BLaER1 (cell line): ENCODE measurements at regions not wholly inside any gene's neighbourhood (a gene's known extent, or its start where the extent isn't known, plus 50 kb on each side); places are given as distances from the start of the nearest gene placed in this dataset.
A peak's percentile ranks its signal among the peaks of the same experiment; 100 is the strongest.
"Not testable (repeated sequence)": the region's sequence is repeated elsewhere in the genome, so short reads cannot be mapped to it uniquely, and the experiment has no call there.

Experiments
- H3K27ac ChIP-seq: shearing (Covaris generic); formaldehyde crosslinking; 2 replicates; pipeline ENCODE4 v1.8.1; 2022
- H3K27me3 ChIP-seq: shearing (Covaris generic); formaldehyde crosslinking; 2 replicates; pipeline ENCODE4 v1.8.1; 2022
- H3K36me3 ChIP-seq: shearing (Covaris generic); formaldehyde crosslinking; 2 replicates; pipeline ENCODE4 v1.8.1; 2022
- H3K4me1 ChIP-seq: shearing (Covaris generic); formaldehyde crosslinking; 2 replicates; pipeline ENCODE4 v1.8.1; 2022
- H3K4me2 ChIP-seq: shearing (Covaris generic); formaldehyde crosslinking; 2 replicates; pipeline ENCODE4 v1.8.1; 2022
- H3K4me3 ChIP-seq: shearing (Covaris generic); formaldehyde crosslinking; 2 replicates; pipeline ENCODE4 v1.8.1; 2022
- H3K9ac ChIP-seq: shearing (Covaris generic); formaldehyde crosslinking; 2 replicates; pipeline ENCODE4 v1.8.1; 2022
- H3K9me3 ChIP-seq: shearing (Covaris generic); formaldehyde crosslinking; 2 replicates; pipeline ENCODE4 v1.8.1; 2022
- H4K20me1 ChIP-seq: shearing (Covaris generic); formaldehyde crosslinking; 2 replicates; pipeline ENCODE4 v1.8.1; 2022
- Cebpa-rat ChIP-seq: shearing (Covaris generic); IDR thresholded peaks from 2 replicates; pipeline ENCODE4 v1.8.1; 2022

DNA sequence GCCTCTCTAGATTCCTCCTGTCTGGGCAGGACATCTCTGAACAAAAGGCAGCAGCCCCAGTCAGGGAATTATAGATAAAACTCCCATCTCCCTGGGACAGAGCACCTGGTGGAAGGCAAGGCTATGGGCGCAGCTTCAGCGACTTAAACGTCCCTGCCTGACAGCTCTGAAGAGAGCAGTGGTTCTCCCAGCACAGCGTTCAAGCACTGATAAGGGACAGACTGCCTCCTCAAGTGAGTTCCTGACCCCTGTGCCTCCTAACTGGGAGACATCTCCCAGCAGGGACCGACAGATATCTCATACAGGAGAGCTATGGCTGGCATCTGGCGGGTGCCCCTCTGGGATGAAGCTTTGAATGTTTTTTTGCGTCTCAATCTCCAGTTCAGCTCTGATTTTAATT, 262.2 kb downstream of the PARM1 start:
- H3K36me3 ChIP-seq = no peaks in the 10 kb centered on the region
- H3K9ac ChIP-seq = no peak overlapping the region
- TF ChIP-seq Cebpa-rat = no peak
- H3K27me3 ChIP-seq = no peaks in the 10 kb centered on the region
- H4K20me1 ChIP-seq = no peaks in the 10 kb centered on the region
- H3K27ac ChIP-seq = no peak overlapping the region
- H3K9me3 ChIP-seq = peaks cover 23% of the 10 kb centered on the region; the same call in 1 of the 2 replicates
- no peak overlapping the region for H3K4me3 ChIP-seq
- no peaks in the 10 kb centered on the region for H3K4me1 ChIP-seq
- no peak overlapping the region for H3K4me2 ChIP-seq

DNA sequence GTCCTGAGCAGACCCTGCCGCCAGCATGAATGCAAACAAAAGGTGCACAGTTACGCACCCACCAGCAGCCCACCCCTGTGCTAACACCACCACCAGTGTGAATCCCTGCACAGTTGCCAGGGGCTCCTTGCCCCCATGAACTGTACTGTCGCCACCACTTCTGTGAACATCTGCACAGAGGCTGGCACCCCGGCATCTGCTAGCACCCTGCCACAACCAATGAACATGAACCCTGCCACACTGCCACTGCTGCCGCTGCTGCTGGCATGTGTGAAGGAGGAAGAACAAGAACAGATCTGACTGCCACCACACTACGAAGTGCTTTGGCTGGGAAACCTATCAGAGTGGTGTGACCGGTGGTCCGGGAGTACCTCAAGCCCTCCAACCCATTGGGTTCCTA, 261.3 kb downstream of the PARM1 start:
- Histone ChIP-seq H3K27me3 (no peaks in the 10 kb centered on the region), H3K4me3 (no peak overlapping the region), H3K27ac (no peak overlapping the region), H3K9ac (no peak overlapping the region), H4K20me1 (no peaks in the 10 kb centered on the region), H3K4me2 (no peak overlapping the region), H3K9me3 (peaks cover 23% of the 10 kb centered on the region; the same call in 1 of the 2 replicates), H3K36me3 (no peaks in the 10 kb centered on the region), H3K4me1 (no peaks in the 10 kb centered on the region)
- no peak for TF ChIP-seq Cebpa-rat

DNA sequence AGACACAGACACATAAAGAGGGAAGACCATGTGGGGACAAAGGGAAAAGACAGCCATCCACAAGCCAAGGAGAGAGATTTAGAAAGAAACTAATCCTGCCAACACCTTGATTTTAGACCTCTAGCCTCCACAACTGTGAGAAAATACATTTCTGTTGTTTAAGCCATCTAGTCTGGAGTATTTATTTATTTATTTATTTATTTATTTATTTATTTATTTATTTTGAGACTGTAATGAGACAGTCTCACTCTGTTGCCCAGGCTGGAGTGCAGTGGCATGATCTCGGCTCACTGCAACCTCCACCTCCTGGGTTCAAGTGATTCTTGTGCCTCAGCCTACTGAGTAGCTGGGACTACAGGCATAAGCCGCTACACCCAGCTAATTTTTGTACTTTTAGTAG, 259.3 kb downstream of the PARM1 start:
- not testable (repeated sequence) for H3K4me2 ChIP-seq, H3K27me3 ChIP-seq, H3K36me3 ChIP-seq, H4K20me1 ChIP-seq, H3K9me3 ChIP-seq, H3K27ac ChIP-seq, H3K9ac ChIP-seq, H3K4me3 ChIP-seq, H3K4me1 ChIP-seq

DNA sequence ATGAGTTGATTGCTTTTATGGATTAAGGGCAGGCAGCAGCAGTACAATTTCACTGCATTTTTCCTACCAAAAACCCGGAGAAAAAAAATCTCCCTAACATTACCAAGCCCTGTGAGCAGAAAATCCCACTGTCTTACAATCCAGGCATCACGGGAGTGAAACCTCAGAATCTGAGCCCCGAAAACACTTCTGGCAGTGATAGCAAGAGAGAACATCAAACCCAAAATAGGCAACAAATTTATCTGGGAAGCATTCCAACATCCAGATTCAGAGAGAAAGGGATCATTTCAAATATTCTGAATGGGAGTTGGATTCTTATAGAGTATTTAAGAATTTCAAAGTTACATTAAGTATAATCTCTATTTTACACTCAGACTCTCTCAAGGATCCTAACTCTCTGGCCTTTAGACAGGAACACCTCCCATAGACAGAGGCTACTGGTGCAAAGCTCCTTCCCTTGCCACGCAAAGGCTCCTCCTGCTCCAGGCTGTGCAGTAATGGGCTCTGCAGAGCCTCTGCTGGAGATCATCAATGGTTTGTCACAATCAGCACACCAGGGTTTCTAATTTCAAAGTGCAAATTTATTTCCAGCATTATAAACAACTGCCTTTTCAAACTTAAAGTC, 256.9 kb downstream of the PARM1 start:
- H4K20me1 ChIP-seq = no peaks in the 10 kb centered on the region
- H3K4me3 ChIP-seq = no peak overlapping the region
- no peaks in the 10 kb centered on the region for H3K27me3 ChIP-seq
- no peak overlapping the region for H3K9ac ChIP-seq
- H3K9me3 ChIP-seq = no peaks in the 10 kb centered on the region
- H3K27ac ChIP-seq = no peak overlapping the region
- TF ChIP-seq Cebpa-rat = no peak
- no peaks in the 10 kb centered on the region for H3K36me3 ChIP-seq
- H3K4me1 ChIP-seq = no peaks in the 10 kb centered on the region
- H3K4me2 ChIP-seq = no peak overlapping the region

DNA sequence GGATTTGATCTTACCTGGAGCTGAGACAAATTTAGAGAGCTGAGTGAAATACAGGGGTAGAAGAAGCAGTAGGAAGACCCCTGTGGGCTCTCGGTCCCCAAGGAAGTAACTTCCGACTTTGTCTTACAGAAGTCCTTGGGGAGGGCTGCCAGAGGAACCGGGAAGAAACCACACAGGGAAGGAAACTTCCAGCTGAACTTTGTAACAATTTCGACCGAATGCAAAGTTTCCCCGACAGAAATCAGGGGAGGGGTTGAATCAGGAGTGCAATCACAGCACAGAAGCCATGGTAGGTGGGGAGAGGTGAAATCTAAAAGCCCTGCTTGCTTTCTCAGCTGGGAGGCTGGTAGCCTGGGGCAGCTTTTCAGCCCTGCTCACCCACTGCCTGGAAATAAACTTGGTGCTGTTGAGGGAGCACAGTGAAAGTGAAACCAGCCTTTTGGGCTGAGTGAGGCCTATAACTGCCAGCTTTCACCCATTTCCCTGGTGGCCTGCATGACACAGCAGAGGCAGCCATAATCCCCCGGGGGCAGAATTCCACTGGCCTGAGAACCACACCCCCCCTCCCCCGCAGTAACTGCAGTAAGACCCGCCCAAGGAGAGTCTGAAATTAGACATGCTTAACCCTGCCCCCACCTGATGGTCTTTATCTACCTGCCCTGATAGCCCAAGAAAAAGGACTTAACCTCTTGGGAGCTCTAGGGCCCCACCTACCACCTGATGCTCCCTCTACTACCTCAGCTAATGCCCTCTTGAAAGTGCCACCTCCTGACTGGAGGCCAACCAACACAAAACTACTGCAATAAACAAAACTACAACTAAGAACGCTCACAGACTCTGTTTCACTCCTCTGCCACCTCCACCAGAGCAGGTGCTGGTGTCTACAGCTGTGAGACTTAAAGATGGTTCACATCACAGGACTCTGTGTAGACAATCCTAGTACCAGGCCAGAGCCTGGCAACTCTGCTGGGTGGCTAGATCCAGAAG, 248.2 kb downstream of the PARM1 start:
- TF ChIP-seq Cebpa-rat = no peak
- Histone ChIP-seq H3K4me1 (peaks cover 21% of the 10 kb centered on the region), H3K9me3 (peaks cover 16% of the 10 kb centered on the region; the same call in 1 of the 2 replicates), H3K27me3 (no peaks in the 10 kb centered on the region), H3K4me3 (peak overlapping the region; percentile 56), H3K4me2 (peak overlapping the region; percentile 89), H3K36me3 (no peaks in the 10 kb centered on the region), H3K27ac (peak overlapping the region; percentile 84), H3K9ac (peak overlapping the region; percentile 68), H4K20me1 (no peaks in the 10 kb centered on the region)

DNA sequence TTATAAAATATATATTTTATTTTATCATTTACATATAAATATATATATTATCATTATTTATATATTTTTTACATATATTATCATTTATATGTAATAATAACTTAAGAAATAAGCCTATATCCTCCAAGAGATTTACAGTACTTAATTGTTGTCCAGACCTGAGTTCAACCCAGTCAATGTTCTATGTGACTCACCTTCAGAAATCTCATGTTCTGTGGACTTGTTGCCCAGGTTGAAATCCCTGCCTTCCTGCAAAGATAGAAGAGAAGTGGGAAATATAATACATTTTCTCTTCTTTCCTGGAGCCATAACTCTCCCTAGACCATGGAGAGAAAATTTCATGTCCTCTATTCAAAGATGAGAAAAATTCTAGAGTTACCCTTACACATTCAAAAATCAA, 247.3 kb downstream of the PARM1 start:
- H3K4me1 ChIP-seq = peaks cover 21% of the 10 kb centered on the region
- H4K20me1 ChIP-seq = no peaks in the 10 kb centered on the region
- H3K27ac ChIP-seq = peak overlapping the region; percentile 84
- peak overlapping the region; percentile 56; the same call in 1 of the 2 replicates for H3K4me3 ChIP-seq
- no peaks in the 10 kb centered on the region for H3K36me3 ChIP-seq
- peak overlapping the region; percentile 68 for H3K9ac ChIP-seq
- no peak for TF ChIP-seq Cebpa-rat
- H3K27me3 ChIP-seq = no peaks in the 10 kb centered on the region
- peaks cover 16% of the 10 kb centered on the region; the same call in 1 of the 2 replicates for H3K9me3 ChIP-seq
- peak overlapping the region; percentile 89 for H3K4me2 ChIP-seq

DNA sequence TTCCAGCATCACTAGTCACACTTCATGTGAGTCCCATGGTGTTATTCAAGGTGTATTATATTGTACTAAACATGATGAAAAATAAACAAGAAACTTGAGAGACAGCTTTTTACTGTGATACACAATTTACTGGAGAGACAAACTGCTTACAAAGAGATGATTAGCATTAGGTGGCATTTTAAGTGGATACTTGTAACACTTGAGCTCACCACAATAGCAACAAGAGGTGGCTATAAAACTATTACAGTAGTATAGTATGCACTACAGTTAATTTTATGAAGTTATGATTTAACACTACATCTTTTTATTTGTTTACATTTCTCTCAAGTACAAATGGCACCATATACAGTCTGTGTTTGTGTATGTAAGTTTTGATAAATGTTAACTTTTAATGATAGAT, 246.6 kb downstream of the PARM1 start:
- H3K36me3 ChIP-seq = no peaks in the 10 kb centered on the region
- H3K27me3 ChIP-seq = no peaks in the 10 kb centered on the region
- H3K9me3 ChIP-seq = peaks cover 16% of the 10 kb centered on the region; the same call in 1 of the 2 replicates
- H3K9ac ChIP-seq = no peak overlapping the region
- no peak overlapping the region for H3K27ac ChIP-seq
- no peaks in the 10 kb centered on the region for H4K20me1 ChIP-seq
- TF ChIP-seq Cebpa-rat = no peak
- no peak overlapping the region for H3K4me2 ChIP-seq
- peaks cover 21% of the 10 kb centered on the region for H3K4me1 ChIP-seq
- no peak overlapping the region for H3K4me3 ChIP-seq

DNA sequence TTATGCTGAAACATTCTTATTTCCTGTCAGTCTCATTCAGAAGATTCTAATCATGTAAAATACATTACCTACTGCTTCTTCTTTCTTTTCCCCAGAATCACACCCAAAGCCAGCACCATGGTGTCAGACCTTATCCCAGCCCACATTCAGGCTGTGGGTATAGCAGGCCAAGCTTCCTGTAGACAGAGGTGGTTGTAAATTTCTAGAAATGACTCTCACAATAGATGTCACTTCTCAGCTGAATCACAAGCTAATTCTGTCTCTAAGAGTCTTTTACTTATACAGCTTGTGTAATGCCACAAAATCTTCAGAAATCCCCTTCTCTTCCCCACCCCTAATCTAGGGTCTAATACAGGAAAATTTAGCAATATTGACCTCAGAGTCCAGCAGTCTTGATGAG, 239.6 kb downstream of the PARM1 start:
- no peak for TF ChIP-seq Cebpa-rat
- H3K4me3 ChIP-seq = no peak overlapping the region
- no peaks in the 10 kb centered on the region for H3K27me3 ChIP-seq
- H3K4me1 ChIP-seq = no peaks in the 10 kb centered on the region
- no peaks in the 10 kb centered on the region for H3K9me3 ChIP-seq
- no peak overlapping the region for H3K27ac ChIP-seq
- no peak overlapping the region for H3K9ac ChIP-seq
- no peak overlapping the region for H3K4me2 ChIP-seq
- H4K20me1 ChIP-seq = no peaks in the 10 kb centered on the region
- no peaks in the 10 kb centered on the region for H3K36me3 ChIP-seq

DNA sequence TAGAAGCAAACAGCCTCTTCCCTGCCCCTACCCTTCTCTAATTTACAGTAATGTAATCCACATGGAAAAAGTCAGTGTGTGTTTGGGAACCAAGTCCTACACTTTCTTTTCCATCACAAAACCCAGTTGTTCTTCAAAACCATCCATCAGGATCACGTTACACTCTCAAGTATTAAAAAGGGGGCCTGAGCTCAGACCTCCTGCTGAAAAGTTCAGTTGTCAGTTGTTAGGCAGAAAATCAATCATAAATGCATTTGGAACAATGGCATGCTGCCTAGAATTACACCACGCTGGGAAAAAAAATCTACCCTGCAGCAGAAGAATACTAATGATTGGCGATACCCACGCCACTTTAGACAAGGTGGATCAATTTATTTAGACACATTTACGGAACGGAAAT, 236.5 kb downstream of the PARM1 start:
- H3K9ac ChIP-seq = no peak overlapping the region
- H3K36me3 ChIP-seq = no peaks in the 10 kb centered on the region
- no peaks in the 10 kb centered on the region for H4K20me1 ChIP-seq
- H3K4me1 ChIP-seq = no peaks in the 10 kb centered on the region
- no peaks in the 10 kb centered on the region for H3K27me3 ChIP-seq
- no peak overlapping the region for H3K4me2 ChIP-seq
- no peak for TF ChIP-seq Cebpa-rat
- no peaks in the 10 kb centered on the region for H3K9me3 ChIP-seq
- no peak overlapping the region for H3K4me3 ChIP-seq
- no peak overlapping the region for H3K27ac ChIP-seq

DNA sequence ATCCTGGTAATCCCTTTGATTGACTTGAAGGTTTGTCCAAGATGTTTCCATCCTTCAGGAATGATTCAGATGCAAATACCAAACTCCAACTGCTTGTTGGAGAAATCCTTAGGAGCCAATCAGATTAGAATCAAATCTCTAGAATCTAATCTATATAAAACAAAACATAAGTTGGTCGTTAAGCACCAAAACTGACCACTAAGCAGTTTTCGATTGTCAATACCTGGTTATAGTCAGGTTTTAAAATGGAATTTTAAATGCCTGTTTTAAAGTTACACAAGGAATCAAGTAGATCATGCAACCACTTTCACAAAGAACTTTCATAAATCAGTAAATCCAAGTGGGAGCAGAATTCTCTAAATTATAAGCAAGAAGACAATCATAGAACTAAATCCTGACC, 236.1 kb downstream of the PARM1 start:
- H3K4me1 ChIP-seq = no peaks in the 10 kb centered on the region
- H3K4me2 ChIP-seq = no peak overlapping the region
- no peak overlapping the region for H3K27ac ChIP-seq
- H3K4me3 ChIP-seq = no peak overlapping the region
- no peak for TF ChIP-seq Cebpa-rat
- no peaks in the 10 kb centered on the region for H3K36me3 ChIP-seq
- H3K9me3 ChIP-seq = no peaks in the 10 kb centered on the region
- H4K20me1 ChIP-seq = no peaks in the 10 kb centered on the region
- H3K9ac ChIP-seq = no peak overlapping the region
- H3K27me3 ChIP-seq = no peaks in the 10 kb centered on the region
